Mucosa of rectum (tissue), 2 donors: ENCODE measurements at regions not wholly inside any gene's neighbourhood (a gene's known extent, or its start where the extent isn't known, plus 50 kb on each side); places are given as distances from the start of the nearest gene placed in this dataset.

Experiments used
- H3K27ac ChIP-seq, 2 donors: one replicate each; pipeline ENCODE4 v1.7.0; 2013; ENCODE audit warnings: inconsistent platforms in 2 of 2, low read depth in 2 of 2, low read length in 2 of 2
- H3K27me3 ChIP-seq, 2 donors: one replicate each; pipeline ENCODE4 v1.7.0; 2013; ENCODE audit warnings: low read length in 2 of 2; ENCODE audit not compliant: control insufficient read depth in 2 of 2, insufficient read depth in 2 of 2
- H3K36me3 ChIP-seq, 2 donors: one replicate each; pipeline ENCODE4 v1.7.0; 2013; ENCODE audit warnings: low read length in 2 of 2; ENCODE audit not compliant: control insufficient read depth in 2 of 2, insufficient read depth in 2 of 2
- H3K4me1 ChIP-seq, 2 donors: one replicate each; pipeline ENCODE4 v1.7.0; 2013; ENCODE audit warnings: low read length in 2 of 2, mild to moderate bottlenecking in 1 of 2; ENCODE audit not compliant: control insufficient read depth in 2 of 2, insufficient read depth in 2 of 2
- H3K4me3 ChIP-seq, 2 donors: one replicate each; pipeline ENCODE4 v1.7.0; 2013; ENCODE audit warnings: low read length in 2 of 2
- H3K9ac ChIP-seq, 2 donors: one replicate each; pipeline ENCODE4 v1.7.0; 2013; ENCODE audit warnings: low read length in 2 of 2, low read depth in 1 of 2, mild to moderate bottlenecking in 1 of 2
- H3K9me3 ChIP-seq, 2 donors: one replicate each; pipeline ENCODE4 v1.7.0; 2013; ENCODE audit warnings: low read length in 2 of 2; ENCODE audit not compliant: control insufficient read depth in 2 of 2
- donor health status: healthy.
- donor health status: Normal muscosa, but diverticular disease.

GRCh38 chr17:77879226-77879895 is 79.1 kb upstream of the TNRC6C start:
- no peak overlapping the region for H3K27ac ChIP-seq
- peaks cover 17 to 21% of the 10 kb centered on the region in 2 donors for H3K4me1 ChIP-seq
- H3K36me3 ChIP-seq: no peaks in the 10 kb centered on the region
- H3K9ac ChIP-seq: no peak overlapping the region
- H3K9me3 ChIP-seq: peaks cover 0 to 5% of the 10 kb centered on the region in 2 donors
- peaks cover 0 to under 1% of the 10 kb centered on the region in 2 donors for H3K27me3 ChIP-seq
- no peak overlapping the region for H3K4me3 ChIP-seq

DNA sequence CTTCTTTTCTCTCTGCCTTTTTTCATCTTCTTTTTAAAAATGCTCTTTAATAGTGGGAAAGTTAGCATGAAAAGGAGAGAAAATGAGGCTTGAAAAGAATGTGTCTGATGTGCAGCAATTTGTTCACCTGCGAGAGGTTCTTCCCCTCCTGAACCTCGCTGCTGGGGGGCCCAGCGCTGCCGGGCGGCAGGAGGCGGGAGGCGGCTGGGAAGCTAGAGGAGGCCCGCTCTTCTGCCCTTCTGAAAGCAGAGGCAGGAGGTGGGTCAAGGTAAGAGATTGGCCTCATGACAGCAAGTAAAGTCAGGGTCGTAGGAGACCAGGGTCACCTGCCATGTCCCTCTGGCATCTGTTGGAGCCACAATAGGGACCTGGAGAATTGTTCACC is 78.6 kb upstream of the TNRC6C start:
- H3K9ac ChIP-seq: no peak overlapping the region
- no peak overlapping the region for H3K27ac ChIP-seq
- no peaks in the 10 kb centered on the region for H3K36me3 ChIP-seq
- peaks cover 17 to 21% of the 10 kb centered on the region in 2 donors for H3K4me1 ChIP-seq
- H3K9me3 ChIP-seq: peaks cover 0 to 5% of the 10 kb centered on the region in 2 donors
- H3K4me3 ChIP-seq: no peak overlapping the region
- H3K27me3 ChIP-seq: peaks cover 2 to 5% of the 10 kb centered on the region in 2 donors

DNA sequence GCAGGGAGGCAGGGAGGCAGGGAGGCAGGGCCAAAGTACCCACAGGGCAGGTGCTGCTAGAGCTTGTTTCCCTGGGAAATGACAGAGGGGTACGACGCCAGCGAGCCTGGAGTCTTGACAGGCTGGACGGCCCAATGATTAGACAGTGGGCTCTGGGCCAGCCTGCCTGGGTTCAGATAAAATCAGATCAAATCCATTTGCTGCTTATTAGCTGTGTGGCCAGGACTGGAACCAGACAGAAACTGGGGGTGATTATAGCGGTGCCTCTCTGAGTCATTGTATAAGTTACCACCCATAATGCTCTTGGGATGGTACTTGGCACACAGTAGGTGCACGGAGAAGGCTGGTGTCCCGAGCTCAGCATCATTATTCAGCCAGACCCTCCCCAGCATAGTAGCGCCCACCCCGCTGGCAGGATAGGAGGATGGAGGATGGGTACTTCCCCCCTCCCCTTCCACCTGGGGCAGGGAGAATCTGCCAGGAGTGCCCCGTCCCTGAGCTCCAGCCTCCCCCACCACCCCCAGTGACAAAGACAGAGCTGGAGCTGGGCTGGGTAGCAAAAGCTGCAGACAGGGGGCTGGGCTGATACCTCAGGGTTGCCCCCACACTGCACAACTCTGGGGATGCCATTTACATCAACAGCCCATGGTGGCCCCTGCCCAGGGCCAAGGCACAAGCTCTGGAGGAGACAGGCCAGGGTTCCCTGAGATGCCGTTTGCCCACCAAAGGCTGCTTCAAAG is 77.6 kb upstream of the TNRC6C start:
- Histone ChIP-seq H3K27ac (peak overlapping the region; percentile 53 to 65), H3K4me1 (peaks cover 17 to 21% of the 10 kb centered on the region in 2 donors), H3K36me3 (no peaks in the 10 kb centered on the region), H3K4me3 (no peak overlapping the region), H3K9me3 (peaks cover 0 to 2% of the 10 kb centered on the region in 2 donors), H3K9ac (no peak overlapping the region), H3K27me3 (peaks cover 3 to 6% of the 10 kb centered on the region in 2 donors)

- Histone ChIP-seq H3K27ac (peak overlapping the region; percentile 53 to 65), H3K9ac (peak overlapping the region in 1 of 2 donors; percentile 32), H3K9me3 (no peaks in the 10 kb centered on the region), H3K4me1 (peaks cover 17 to 21% of the 10 kb centered on the region in 2 donors), H3K36me3 (no peaks in the 10 kb centered on the region), H3K4me3 (peak overlapping the region; percentile 4 to 52), H3K27me3 (peaks cover 8 to 11% of the 10 kb centered on the region in 2 donors)
Observed at GRCh38 chr17:77881545-77881944, 77.0 kb upstream of the TNRC6C start.

DNA sequence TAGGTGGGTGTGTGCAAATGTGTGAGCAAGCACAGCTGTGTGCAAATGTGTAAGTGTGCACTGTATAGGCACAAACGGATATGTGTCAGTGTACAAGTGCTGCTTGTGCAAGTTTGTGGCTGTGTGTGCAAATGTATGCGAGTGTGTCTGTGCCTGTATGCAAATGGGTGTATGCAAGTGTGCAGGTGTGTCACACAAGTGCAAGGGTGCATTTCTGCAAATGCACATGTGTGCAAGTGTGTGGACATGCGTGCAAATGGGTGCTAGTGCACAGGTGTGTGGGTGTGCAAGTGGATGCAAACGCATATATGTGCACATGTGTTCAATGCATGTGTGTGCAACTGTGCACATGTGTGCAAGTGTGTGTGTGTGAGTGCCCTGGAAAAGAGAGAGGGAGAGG is 76.5 kb upstream of the TNRC6C start:
- Histone ChIP-seq H3K36me3 (no peaks in the 10 kb centered on the region), H3K9me3 (no peaks in the 10 kb centered on the region), H3K27me3 (peaks cover 13 to 16% of the 10 kb centered on the region in 2 donors), H3K9ac (no peak overlapping the region), H3K4me1 (peaks cover 17 to 21% of the 10 kb centered on the region in 2 donors), H3K4me3 (peak overlapping the region; percentile 4 to 52), H3K27ac (peak overlapping the region in 1 of 2 donors; percentile 63)

DNA sequence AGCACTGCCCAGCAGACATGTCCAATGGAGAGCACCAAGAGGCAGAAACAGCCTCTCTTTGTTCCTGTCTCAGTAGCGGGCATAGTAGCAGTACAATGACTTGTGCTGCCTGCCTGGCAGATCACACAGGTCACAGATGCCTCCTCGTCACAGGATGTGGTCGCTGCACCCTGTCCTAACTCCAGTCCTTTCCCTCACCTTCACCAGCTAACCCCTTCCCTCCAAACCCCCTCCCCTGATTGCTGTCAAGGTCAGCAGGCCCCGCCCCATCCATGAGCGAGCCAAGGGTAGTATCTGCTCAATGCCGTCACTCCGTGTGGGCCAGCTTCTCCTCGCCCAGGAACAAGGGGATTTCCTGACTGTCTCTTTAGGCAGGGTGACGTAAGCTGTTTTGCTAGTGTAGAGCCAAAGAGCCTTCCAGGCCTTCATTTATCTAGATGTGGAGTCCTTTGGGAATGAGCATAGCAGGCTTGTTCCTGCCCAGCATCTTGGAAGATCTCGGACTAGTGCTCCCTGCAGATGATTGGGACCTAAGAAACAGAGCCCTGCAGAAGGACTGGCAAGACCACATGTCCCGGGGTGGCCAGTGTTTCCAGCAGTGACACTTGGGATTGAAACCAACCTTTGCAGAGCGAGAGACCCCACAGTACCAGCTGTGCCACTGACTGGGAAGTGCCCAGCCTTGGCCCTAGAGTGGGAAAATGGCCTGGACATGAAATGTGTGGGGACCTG is 75.9 kb upstream of the TNRC6C start:
- H3K27me3 ChIP-seq: peaks cover 19 to 22% of the 10 kb centered on the region in 2 donors
- H3K4me1 ChIP-seq: peaks cover 17 to 24% of the 10 kb centered on the region in 2 donors
- H3K9me3 ChIP-seq: no peaks in the 10 kb centered on the region
- no peak overlapping the region for H3K9ac ChIP-seq
- H3K36me3 ChIP-seq: no peaks in the 10 kb centered on the region
- H3K27ac ChIP-seq: peak overlapping the region in 1 of 2 donors; percentile 63
- peak overlapping the region in 1 of 2 donors; percentile 52 for H3K4me3 ChIP-seq

GRCh38 chr17:77883213-77883650 is 75.3 kb upstream of the TNRC6C start:
- Histone ChIP-seq H3K27ac (peak overlapping the region in 1 of 2 donors; percentile 63), H3K9ac (no peak overlapping the region), H3K4me3 (no peak overlapping the region), H3K27me3 (peaks cover 21 to 22% of the 10 kb centered on the region in 2 donors), H3K4me1 (peaks cover 17 to 24% of the 10 kb centered on the region in 2 donors), H3K9me3 (no peaks in the 10 kb centered on the region), H3K36me3 (no peaks in the 10 kb centered on the region)

DNA sequence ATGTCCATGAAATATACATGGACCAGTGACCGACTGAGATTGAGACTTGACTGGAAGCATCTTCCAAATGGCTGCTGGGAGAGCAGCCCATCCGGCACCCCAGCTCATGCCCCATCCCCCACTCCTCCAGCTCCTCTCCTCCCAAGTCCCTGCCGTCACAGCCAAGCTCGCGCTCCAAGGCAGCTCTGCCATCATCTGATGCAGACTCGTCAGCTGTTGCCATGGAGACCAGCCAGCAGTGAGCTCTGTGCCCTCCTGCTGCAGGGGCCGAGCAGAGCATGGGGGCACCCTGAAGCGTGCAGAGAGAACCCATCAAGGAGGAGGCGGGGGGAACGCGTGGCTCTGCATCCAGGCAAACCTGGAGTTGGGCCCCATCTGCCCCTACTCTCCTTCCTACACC is 74.5 kb upstream of the TNRC6C start:
- no peak overlapping the region for H3K27ac ChIP-seq
- no peaks in the 10 kb centered on the region for H3K36me3 ChIP-seq
- no peak overlapping the region for H3K4me3 ChIP-seq
- H3K9me3 ChIP-seq: no peaks in the 10 kb centered on the region
- H3K4me1 ChIP-seq: peaks cover 17 to 24% of the 10 kb centered on the region in 2 donors
- H3K9ac ChIP-seq: no peak overlapping the region
- peaks cover 21 to 23% of the 10 kb centered on the region in 2 donors for H3K27me3 ChIP-seq

- Histone ChIP-seq H3K27me3 (peaks cover 21 to 24% of the 10 kb centered on the region in 2 donors), H3K36me3 (no peaks in the 10 kb centered on the region), H3K9me3 (no peaks in the 10 kb centered on the region), H3K4me3 (no peak overlapping the region), H3K9ac (no peak overlapping the region), H3K27ac (no peak overlapping the region), H3K4me1 (peaks cover 17 to 24% of the 10 kb centered on the region in 2 donors)
Observed at GRCh38 chr17:77884967-77885641, 73.4 kb upstream of the TNRC6C start.
